ENCODE measurements at regions not wholly inside any gene's neighbourhood (a gene's known extent, or its start where the extent isn't known, plus 50 kb on each side); places are given as distances from the start of the nearest gene placed in this dataset.

GRCh38 chr21:23968008-23968407 lies 1639.3 kb downstream of the MRPL39 start:
- TF ChIP-seq CTCF (IDR thresholded peaks at IDR 0.05): no peak
- TF ChIP-seq POLR2A (IDR thresholded peaks at IDR 0.05): no peak
